ENCODE measurements at regions not wholly inside any gene's neighbourhood (a gene's known extent, or its start where the extent isn't known, plus 50 kb on each side); places are given as distances from the start of the nearest gene placed in this dataset.
A peak's percentile ranks its signal among the peaks of the same experiment; 100 is the strongest.

DNA sequence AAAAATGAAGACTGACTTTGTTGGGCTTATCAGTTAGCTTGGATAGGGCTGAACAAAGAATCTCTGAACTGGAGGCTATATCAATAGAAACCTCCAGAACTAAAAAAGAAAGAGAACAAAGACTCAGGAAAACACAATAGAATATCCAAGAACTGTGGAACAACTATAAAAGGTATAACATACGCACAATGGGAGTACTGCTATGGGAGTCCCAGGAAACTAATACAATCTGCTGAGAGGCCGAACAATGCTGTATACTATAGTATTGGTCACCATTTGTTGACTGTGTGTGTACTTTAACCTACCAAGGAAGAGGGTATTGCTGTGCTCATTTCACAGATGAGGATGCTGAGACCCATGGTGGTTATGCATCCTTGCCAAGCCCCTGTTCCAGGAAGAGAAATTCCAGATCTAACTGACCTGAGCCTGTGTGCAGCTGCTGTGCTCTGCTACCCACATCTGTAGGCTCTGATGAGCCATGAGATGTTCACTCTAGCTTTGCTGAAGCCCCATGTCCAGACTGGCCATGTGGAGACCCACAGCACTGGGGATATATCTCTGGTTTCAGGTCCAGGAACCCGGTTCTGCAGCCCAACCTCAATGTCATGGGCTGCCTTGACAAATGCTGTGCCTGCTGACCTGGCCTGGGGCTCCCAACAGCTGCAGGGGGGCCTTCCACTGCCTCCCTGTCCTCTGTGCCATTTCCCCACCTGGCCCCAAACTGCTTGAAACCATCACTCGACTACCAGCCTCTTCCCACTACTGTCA, 254.3 kb upstream of the TNRC6C start:
- Histone ChIP-seq H3K4me3 (ENCODE audit: low read depth, low read length) (no peak overlapping the region), H3K4me1 (ENCODE audit: control insufficient read depth, insufficient read depth, low read length) (no peaks in the 10 kb centered on the region), H3K9me3 (ENCODE audit: control insufficient read depth, insufficient read depth, low read depth, low read length) (no peaks in the 10 kb centered on the region; the same call in 1 of the 2 replicates), H3K27ac (ENCODE audit: extremely low read depth, low read depth, low read length) (no peak overlapping the region), H3K36me3 (ENCODE audit: control insufficient read depth in 2 of 2, insufficient read depth in 1 of 2, low read length in 2 of 2) (no peaks in the 10 kb centered on the region)
- CTCF ChIA-PET: no interaction called here
- POLR2A ChIA-PET: no interaction called here
- TF ChIP-seq ZNF223 (tag by site-specific recombination; IDR thresholded peaks at IDR 0.05) (no peak), ZNF133 (tag by site-specific recombination; IDR thresholded peaks at IDR 0.05) (peak; percentile 92), KLF16 (tag by site-specific recombination; IDR thresholded peaks at IDR 0.05) (no peak), SCRT2 (tag by site-specific recombination; IDR thresholded peaks at IDR 0.05) (no peak), SETDB1 (IDR thresholded peaks at IDR 0.05; ENCODE audit: insufficient read length, low read length) (peak; percentile 66), TRIM28 (IDR thresholded peaks at IDR 0.05; ENCODE audit: borderline replicate concordance, low read length) (peak; percentile 17; the same call in 1 of the 2 replicates)

DNA sequence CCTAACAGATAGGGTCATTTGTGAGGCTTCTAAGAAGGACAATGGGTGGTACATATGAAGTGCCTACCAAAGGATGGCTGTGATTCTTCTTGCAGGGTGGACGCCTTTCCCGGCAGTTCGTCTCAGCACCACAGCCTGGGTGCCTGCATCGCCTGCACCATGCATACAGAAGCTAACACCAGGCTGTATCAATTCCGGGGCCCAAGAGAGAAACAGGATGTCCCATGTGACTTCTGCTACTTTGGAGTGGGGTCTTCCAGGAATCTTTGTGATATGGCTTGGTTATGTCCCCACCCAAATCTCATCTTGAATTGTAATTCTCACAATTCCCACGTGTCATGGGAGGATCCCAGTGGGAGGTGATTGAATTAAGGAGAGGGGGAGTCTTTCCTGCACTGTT, 251.6 kb upstream of the TNRC6C start:
- no peaks in the 10 kb centered on the region for H3K36me3 ChIP-seq (ENCODE audit: control insufficient read depth in 2 of 2, insufficient read depth in 1 of 2, low read length in 2 of 2)
- H3K4me1 ChIP-seq (ENCODE audit: control insufficient read depth, insufficient read depth, low read length): no peaks in the 10 kb centered on the region
- TF ChIP-seq ZNF488 (tag by site-specific recombination; IDR thresholded peaks at IDR 0.05) (no peak), IKZF3 (tag by site-specific recombination; IDR thresholded peaks at IDR 0.05) (no peak), ZNF501 (tag by site-specific recombination; IDR thresholded peaks at IDR 0.05) (no peak), KLF1 (tag by site-specific recombination; IDR thresholded peaks at IDR 0.05) (no peak), ZFP41 (tag by site-specific recombination; IDR thresholded peaks at IDR 0.05; ENCODE audit: borderline replicate concordance) (no peak), MZF1 (tag by site-specific recombination; IDR thresholded peaks at IDR 0.05; ENCODE audit: borderline replicate concordance) (no peak), ZNF350 (tag by site-specific recombination; IDR thresholded peaks at IDR 0.05) (no peak)
- TF ChIP-seq, protein P1, sequence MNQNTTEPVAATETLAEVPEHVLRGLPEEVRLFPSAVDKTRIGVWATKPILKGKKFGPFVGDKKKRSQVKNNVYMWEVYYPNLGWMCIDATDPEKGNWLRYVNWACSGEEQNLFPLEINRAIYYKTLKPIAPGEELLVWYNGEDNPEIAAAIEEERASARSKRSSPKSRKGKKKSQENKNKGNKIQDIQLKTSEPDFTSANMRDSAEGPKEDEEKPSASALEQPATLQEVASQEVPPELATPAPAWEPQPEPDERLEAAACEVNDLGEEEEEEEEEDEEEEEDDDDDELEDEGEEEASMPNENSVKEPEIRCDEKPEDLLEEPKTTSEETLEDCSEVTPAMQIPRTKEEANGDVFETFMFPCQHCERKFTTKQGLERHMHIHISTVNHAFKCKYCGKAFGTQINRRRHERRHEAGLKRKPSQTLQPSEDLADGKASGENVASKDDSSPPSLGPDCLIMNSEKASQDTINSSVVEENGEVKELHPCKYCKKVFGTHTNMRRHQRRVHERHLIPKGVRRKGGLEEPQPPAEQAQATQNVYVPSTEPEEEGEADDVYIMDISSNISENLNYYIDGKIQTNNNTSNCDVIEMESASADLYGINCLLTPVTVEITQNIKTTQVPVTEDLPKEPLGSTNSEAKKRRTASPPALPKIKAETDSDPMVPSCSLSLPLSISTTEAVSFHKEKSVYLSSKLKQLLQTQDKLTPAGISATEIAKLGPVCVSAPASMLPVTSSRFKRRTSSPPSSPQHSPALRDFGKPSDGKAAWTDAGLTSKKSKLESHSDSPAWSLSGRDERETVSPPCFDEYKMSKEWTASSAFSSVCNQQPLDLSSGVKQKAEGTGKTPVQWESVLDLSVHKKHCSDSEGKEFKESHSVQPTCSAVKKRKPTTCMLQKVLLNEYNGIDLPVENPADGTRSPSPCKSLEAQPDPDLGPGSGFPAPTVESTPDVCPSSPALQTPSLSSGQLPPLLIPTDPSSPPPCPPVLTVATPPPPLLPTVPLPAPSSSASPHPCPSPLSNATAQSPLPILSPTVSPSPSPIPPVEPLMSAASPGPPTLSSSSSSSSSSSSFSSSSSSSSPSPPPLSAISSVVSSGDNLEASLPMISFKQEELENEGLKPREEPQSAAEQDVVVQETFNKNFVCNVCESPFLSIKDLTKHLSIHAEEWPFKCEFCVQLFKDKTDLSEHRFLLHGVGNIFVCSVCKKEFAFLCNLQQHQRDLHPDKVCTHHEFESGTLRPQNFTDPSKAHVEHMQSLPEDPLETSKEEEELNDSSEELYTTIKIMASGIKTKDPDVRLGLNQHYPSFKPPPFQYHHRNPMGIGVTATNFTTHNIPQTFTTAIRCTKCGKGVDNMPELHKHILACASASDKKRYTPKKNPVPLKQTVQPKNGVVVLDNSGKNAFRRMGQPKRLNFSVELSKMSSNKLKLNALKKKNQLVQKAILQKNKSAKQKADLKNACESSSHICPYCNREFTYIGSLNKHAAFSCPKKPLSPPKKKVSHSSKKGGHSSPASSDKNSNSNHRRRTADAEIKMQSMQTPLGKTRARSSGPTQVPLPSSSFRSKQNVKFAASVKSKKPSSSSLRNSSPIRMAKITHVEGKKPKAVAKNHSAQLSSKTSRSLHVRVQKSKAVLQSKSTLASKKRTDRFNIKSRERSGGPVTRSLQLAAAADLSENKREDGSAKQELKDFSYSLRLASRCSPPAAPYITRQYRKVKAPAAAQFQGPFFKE (tag by site-specific recombination; IDR thresholded peaks at IDR 0.05; ENCODE audit: borderline replicate concordance): no peak
- CTCF ChIA-PET: no interaction called here
- H3K9me3 ChIP-seq (ENCODE audit: control insufficient read depth, insufficient read depth, low read depth, low read length): no peaks in the 10 kb centered on the region; the same call in 1 of the 2 replicates
- H3K27ac ChIP-seq (ENCODE audit: extremely low read depth, low read depth, low read length): no peak overlapping the region
- no peak overlapping the region for H3K4me3 ChIP-seq (ENCODE audit: low read depth, low read length)
- POLR2A ChIA-PET: no interaction called here

DNA sequence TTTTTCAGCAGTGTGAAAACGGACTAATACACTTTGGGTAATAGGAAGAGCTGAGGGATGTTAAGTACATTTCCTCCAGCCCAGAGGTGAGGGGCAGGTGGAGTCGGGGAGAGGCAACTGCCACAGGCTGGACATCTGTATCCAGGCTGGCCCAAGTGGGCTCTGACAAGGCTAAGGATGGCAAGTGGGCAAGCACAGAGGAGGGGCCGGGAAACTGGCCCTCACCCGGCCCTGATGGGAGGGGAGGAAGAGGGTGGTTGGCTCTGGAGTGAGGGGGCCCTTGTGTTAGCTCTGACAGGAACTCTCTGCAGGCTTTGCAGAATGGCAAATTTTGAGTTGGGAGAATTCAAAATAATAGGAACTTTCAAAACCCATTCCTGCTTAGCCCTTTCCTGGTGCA, 251.0 kb upstream of the TNRC6C start:
- H3K36me3 ChIP-seq (ENCODE audit: control insufficient read depth in 2 of 2, insufficient read depth in 1 of 2, low read length in 2 of 2): no peaks in the 10 kb centered on the region
- CTCF ChIA-PET: interaction anchor here (0.6 kb wide), 1 partner anchor 124 kb away, joined by 4 read pairs; no protein-coding TSS in a partner anchor
- no peak overlapping the region for H3K4me3 ChIP-seq (ENCODE audit: low read depth, low read length)
- no peaks in the 10 kb centered on the region for H3K4me1 ChIP-seq (ENCODE audit: control insufficient read depth, insufficient read depth, low read length)
- H3K9me3 ChIP-seq (ENCODE audit: control insufficient read depth, insufficient read depth, low read depth, low read length): no peaks in the 10 kb centered on the region; the same call in 1 of the 2 replicates
- no peak overlapping the region for H3K27ac ChIP-seq (ENCODE audit: extremely low read depth, low read depth, low read length)
- POLR2A ChIA-PET: no interaction called here
- TF ChIP-seq ZBTB21 (tag by site-specific recombination; IDR thresholded peaks at IDR 0.05) (no peak), ZNF768 (tag by site-specific recombination; IDR thresholded peaks at IDR 0.05) (no peak), ZNF426 (tag by site-specific recombination; IDR thresholded peaks at IDR 0.05) (no peak), CTCF (tag by site-specific recombination; IDR thresholded peaks at IDR 0.05) (no peak), ZBTB17 (tag by site-specific recombination; IDR thresholded peaks at IDR 0.05) (no peak), ZNF174 (tag by site-specific recombination; IDR thresholded peaks at IDR 0.05) (no peak)
- TF ChIP-seq, protein P2, sequence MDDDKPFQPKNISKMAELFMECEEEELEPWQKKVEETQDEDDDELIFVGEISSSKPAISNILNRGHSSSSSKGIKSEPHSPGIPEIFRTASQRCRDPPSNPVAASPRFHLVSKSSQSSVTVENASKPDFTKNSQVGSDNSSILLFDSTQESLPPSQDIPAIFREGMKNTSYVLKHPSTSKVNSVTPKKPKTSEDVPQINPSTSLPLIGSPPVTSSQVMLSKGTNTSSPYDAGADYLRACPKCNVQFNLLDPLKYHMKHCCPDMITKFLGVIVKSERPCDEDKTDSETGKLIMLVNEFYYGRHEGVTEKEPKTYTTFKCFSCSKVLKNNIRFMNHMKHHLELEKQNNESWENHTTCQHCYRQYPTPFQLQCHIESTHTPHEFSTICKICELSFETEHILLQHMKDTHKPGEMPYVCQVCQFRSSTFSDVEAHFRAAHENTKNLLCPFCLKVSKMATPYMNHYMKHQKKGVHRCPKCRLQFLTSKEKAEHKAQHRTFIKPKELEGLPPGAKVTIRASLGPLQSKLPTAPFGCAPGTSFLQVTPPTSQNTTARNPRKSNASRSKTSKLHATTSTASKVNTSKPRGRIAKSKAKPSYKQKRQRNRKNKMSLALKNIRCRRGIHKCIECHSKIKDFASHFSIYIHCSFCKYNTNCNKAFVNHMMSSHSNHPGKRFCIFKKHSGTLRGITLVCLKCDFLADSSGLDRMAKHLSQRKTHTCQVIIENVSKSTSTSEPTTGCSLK (tag by site-specific recombination; IDR thresholded peaks at IDR 0.05): no peak
